Gastrocnemius medialis (tissue), 4 donors: ENCODE measurements at regions not wholly inside any gene's neighbourhood (a gene's known extent, or its start where the extent isn't known, plus 50 kb on each side); places are given as distances from the start of the nearest gene placed in this dataset.

Source experiments
- POLR2A ChIP-seq, 2 donors: fragments of 450-650 bp; IDR thresholded peaks; one replicate each; pipeline ENCODE4 v1.6.1; 2017; ENCODE audit warnings: antibody characterized with exemption in 2 of 2, mild to moderate bottlenecking in 2 of 2, moderate library complexity in 2 of 2
- TF ChIP-seq, protein P1 (sequence below), 5 experiments: fragments of 450-650 bp in 3 of 5; fragments of 200-600 bp in 2 of 5; sonication (generic) in 2 of 5; IDR thresholded peaks in 4 of 5; conservative IDR thresholded peaks in 1 of 5; 1 replicate in 4 of 5; 2 replicates in 1 of 5; pipeline ENCODE4 v1.5.1; 2016 to 2019; ENCODE audit warnings: antibody characterized with exemption in 5 of 5, mild to moderate bottlenecking in 3 of 5, moderate library complexity in 3 of 5

DNA sequence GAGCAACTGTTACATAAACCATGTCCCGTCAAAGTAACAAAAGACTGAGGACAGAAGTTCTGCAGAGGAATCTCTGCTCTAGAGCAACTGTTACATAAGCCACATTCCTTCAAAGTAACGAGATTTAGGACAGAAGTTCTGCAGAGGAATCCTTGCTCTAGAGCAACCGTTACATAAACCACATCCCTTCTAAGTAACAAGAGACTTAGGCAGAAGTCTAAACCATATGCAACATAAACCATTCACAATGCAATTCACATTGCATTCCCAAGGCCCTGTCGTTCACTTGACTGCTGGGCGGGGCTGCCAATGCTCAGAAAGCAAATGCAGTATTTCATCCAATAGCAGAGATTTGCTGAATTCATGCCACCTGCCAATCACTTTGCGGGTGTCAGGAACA lies 124.4 kb upstream of the PUDP start:
- TF ChIP-seq, protein P1, sequence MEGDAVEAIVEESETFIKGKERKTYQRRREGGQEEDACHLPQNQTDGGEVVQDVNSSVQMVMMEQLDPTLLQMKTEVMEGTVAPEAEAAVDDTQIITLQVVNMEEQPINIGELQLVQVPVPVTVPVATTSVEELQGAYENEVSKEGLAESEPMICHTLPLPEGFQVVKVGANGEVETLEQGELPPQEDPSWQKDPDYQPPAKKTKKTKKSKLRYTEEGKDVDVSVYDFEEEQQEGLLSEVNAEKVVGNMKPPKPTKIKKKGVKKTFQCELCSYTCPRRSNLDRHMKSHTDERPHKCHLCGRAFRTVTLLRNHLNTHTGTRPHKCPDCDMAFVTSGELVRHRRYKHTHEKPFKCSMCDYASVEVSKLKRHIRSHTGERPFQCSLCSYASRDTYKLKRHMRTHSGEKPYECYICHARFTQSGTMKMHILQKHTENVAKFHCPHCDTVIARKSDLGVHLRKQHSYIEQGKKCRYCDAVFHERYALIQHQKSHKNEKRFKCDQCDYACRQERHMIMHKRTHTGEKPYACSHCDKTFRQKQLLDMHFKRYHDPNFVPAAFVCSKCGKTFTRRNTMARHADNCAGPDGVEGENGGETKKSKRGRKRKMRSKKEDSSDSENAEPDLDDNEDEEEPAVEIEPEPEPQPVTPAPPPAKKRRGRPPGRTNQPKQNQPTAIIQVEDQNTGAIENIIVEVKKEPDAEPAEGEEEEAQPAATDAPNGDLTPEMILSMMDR (IDR thresholded peaks at IDR 0.05 in 4 of 5, conservative IDR thresholded peaks at IDR 0.05 in 1 of 5): no peak
- TF ChIP-seq POLR2A (IDR thresholded peaks at IDR 0.05): no peak
